ENCODE measurements at regions not wholly inside any gene's neighbourhood (a gene's known extent, or its start where the extent isn't known, plus 50 kb on each side); places are given as distances from the start of the nearest gene placed in this dataset.
"Not testable (repeated sequence)": the region's sequence is repeated elsewhere in the genome, so short reads cannot be mapped to it uniquely, and the experiment has no call there.

- not testable (repeated sequence) for TF ChIP-seq CTCF, POLR2A (IDR thresholded peaks at IDR 0.05)
These were observed 52.0 kb upstream of the TMTC2 start for GRCh38 chr12:82634495-82635258.
